Left ventricle myocardium inferior (tissue), 1 donor: ENCODE measurements at regions not wholly inside any gene's neighbourhood (a gene's known extent, or its start where the extent isn't known, plus 50 kb on each side); places are given as distances from the start of the nearest gene placed in this dataset.

ENCODE experiments used
- DNase-seq: peaks from one replicate; pipeline ENCODE4 v3.0.0-alpha.2; 2020
- H3K27ac ChIP-seq: fragments of 200-600 bp; replicated peaks from 2 replicates; pipeline ENCODE4 v1.8.0; 2021
- H3K27me3 ChIP-seq: fragments of 200-600 bp; 2 replicates; pipeline ENCODE4 v1.8.0; 2021; ENCODE audit warnings: low read depth
- H3K36me3 ChIP-seq: fragments of 200-600 bp; 2 replicates; pipeline ENCODE4 v1.8.0; 2021
- H3K4me1 ChIP-seq: fragments of 200-600 bp; 2 replicates; pipeline ENCODE4 v1.8.0; 2021
- H3K4me3 ChIP-seq: fragments of 200-600 bp; 2 replicates; pipeline ENCODE4 v1.8.0; 2021; ENCODE audit warnings: mild to moderate bottlenecking, moderate library complexity
- H3K9me3 ChIP-seq: fragments of 200-600 bp; replicated peaks from 2 replicates; pipeline ENCODE4 v1.8.0; 2021
- CTCF ChIP-seq: fragments of 200-600 bp; IDR thresholded peaks from 2 replicates; pipeline ENCODE4 v1.8.0; 2021; ENCODE audit warnings: antibody characterized with exemption, mild to moderate bottlenecking, borderline replicate concordance
- intact Hi-C: fragments of 100-400 bp; cut with micrococcal nuclease; formaldehyde crosslinking; loops from one replicate; pipeline ENCODE4 v1.11.0; 2022
- donor health status: DM: no; HTN: yes; CAD: no; lungs with severe emphysema.

DNA sequence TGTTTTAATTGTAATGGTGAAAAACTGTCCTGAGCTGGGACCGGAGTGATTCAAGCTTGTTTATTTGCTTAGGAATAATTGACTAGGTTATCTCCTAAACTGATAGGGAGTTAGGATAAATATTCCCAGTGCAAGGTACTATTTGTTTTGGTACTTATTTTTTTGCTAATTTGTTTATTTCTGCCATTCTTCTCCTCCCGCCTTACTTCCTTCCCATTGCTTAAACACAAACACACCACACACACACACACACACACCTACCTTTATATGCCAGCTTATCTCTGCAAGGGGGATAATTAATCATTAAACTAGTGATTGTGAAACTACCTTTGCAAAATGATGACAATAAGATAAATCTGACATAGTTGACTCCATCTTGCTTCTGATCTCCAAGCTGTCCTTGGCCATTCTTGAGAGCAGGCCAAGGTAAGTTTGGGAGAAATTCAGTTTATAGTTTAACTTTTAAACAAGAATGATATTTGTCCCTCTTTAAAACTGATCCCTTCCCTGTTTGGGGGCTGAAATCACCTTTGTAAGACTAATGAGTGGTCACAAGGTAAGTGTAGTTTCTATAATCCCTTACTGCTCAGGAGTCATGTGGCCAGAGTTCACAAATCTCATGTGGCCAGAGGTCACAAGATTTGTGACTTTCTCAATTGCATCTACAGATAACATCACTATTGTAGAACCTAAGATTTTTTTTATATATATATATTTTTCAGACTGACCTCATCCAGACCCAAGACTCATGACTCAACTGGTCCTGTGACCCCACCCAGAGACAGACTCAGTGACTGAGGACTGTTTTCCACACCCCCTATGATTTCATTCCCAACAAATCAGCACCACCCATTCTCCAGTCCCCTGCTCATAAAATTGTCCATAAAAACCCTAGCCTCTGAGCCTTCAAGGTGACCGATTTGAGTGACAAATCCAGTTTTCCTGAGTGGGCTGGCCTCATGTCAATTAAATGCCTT lies 83.1 kb upstream of the LRRTM4 start:
- Histone ChIP-seq H3K27ac (no peak overlapping the region), H3K4me1 (no peaks in the 10 kb centered on the region), H3K27me3 (no peaks in the 10 kb centered on the region), H3K4me3 (no peak overlapping the region), H3K36me3 (no peaks in the 10 kb centered on the region), H3K9me3 (no peaks in the 10 kb centered on the region)
- no peak for DNase-seq
- TF ChIP-seq CTCF, result no peak
- intact Hi-C loops, result no loop called here

DNA sequence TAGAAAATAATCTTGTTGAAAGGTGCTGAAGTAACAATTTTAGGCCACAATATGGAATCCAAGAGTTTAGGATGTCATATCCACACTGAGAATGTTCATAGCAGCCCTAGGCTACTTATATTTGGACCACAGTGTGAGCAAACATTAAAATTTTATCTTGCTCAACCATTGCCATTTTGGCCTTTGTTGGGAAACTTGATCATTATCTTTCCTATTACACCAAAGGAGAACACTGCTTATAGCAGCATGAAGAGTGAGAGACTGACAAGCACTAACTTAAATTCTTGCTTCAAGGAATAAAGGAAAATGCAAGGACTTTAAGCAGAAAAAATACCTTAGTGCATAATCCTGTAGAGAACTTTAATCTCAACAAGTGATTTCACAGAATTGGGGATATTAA lies 86.3 kb upstream of the LRRTM4 start:
- no peak for TF ChIP-seq CTCF
- H3K4me1 ChIP-seq, result no peaks in the 10 kb centered on the region

GRCh38 chr2:77629539-77629938 lies 107.4 kb upstream of the LRRTM4 start:
- DNase-seq, result no peak
- Histone ChIP-seq H3K4me1 (no peaks in the 10 kb centered on the region), H3K4me3 (no peak overlapping the region), H3K27ac (no peak overlapping the region), H3K9me3 (peaks cover 26% of the 10 kb centered on the region), H3K36me3 (no peaks in the 10 kb centered on the region), H3K27me3 (no peaks in the 10 kb centered on the region)
- TF ChIP-seq CTCF, result no peak
- intact Hi-C loops, result no loop called here

More for the DNA sequence above, 86.3 kb upstream of the LRRTM4 start:
- Histone ChIP-seq H3K36me3 (no peaks in the 10 kb centered on the region), H3K9me3 (no peaks in the 10 kb centered on the region), H3K27ac (no peak overlapping the region), H3K27me3 (no peaks in the 10 kb centered on the region), H3K4me3 (no peak overlapping the region)
- intact Hi-C loops, result no loop called here
- no peak for DNase-seq

DNA sequence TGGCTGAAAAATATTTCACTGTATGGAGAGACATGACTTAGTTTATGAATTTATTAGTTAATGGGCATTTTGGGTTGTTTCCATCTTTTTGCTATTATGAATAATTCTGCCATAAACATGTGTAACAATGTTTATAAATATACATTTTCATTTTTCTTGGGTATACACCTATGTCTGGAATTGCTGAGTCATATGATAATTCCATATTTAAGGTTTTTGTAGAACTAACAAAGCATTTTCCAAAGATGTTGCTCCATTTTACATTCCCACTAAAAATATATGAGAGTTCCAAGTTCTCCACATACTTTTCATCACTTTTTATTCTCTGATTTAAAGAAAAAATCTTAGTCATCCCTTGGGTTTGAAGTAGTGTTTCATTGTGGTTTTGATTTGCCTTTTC lies 108.8 kb upstream of the LRRTM4 start:
- Histone ChIP-seq H3K4me3 (no peak overlapping the region), H3K9me3 (peaks cover 28% of the 10 kb centered on the region), H3K36me3 (no peaks in the 10 kb centered on the region), H3K27ac (no peak overlapping the region), H3K27me3 (no peaks in the 10 kb centered on the region), H3K4me1 (no peaks in the 10 kb centered on the region)
- intact Hi-C loops, result no loop called here
- TF ChIP-seq CTCF, result no peak
- DNase-seq, result no peak

DNA sequence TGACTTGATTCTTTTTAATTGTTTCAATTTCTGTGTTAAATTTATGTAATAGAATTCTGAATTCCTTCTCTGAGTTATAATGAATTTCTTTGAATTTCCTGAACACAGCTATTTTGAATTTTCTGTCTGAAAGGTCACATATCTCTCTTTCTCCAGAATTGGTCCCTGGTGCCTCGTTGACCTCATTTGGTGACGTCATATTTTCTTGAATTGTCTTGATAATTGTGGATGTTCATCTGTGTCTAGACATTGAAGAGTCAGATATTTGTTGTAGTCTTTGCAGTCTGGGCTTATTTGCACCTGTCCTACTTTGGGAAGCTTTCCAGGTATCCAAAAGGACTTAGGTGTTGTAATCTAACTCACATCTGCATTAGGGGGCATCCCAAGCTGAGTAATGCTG lies 111.4 kb upstream of the LRRTM4 start:
- Histone ChIP-seq H3K36me3 (no peaks in the 10 kb centered on the region), H3K27ac (no peak overlapping the region), H3K4me1 (no peaks in the 10 kb centered on the region), H3K9me3 (peaks cover 28% of the 10 kb centered on the region), H3K4me3 (no peak overlapping the region), H3K27me3 (no peaks in the 10 kb centered on the region)
- no peak for DNase-seq
- intact Hi-C loops, result no loop called here
- TF ChIP-seq CTCF, result no peak
